Panc1 (cell line): ENCODE measurements at regions not wholly inside any gene's neighbourhood (a gene's known extent, or its start where the extent isn't known, plus 50 kb on each side); places are given as distances from the start of the nearest gene placed in this dataset.

ENCODE experiments used
- ATAC-seq: fragments of 200-7000 bp; cut with Tn5 transposase; 2 replicates; pipeline ENCODE4 v1.9.1; 2020; ENCODE audit warnings: mild to moderate bottlenecking, moderate library complexity
- BruUV-seq: library from RNA; stranded (reverse); fragments of 400-500 nt; replicated peaks from 2 replicates; lab custom pipeline; 2021; lab: Mats Ljungman, UMichigan
- CTCF ChIA-PET: fragments of 300-600 bp; sonication (Branson Sonifier 250); formaldehyde crosslinking; loops from one replicate; lab custom pipeline; 2022; ENCODE audit warnings: antibody characterized with exemption; lab: Charles Lee
- POLR2A ChIA-PET: fragments of 300-600 bp; sonication (Branson Sonifier 250); formaldehyde crosslinking; loops from one replicate; lab custom pipeline; 2022; ENCODE audit warnings: antibody characterized with exemption; lab: Charles Lee
- DNase-seq: peaks from one replicate; pipeline ENCODE4 v3.0.0-alpha.2; 2010; ENCODE audit warnings: low read depth, low spot score
- H3K27ac ChIP-seq: 2 replicates; pipeline ENCODE4 v1.5.1; 2011; ENCODE audit warnings: mild to moderate bottlenecking, low read length, inconsistent platforms
- H3K27me3 ChIP-seq: fragments of 200-500 bp; sonication (Bioruptor generic); 2 replicates; pipeline ENCODE4 v1.6.0; 2014; ENCODE audit warnings: low read length, inconsistent platforms; ENCODE audit not compliant: control insufficient read depth, insufficient read depth
- H3K36me3 ChIP-seq: fragments of 200-500 bp; sonication (Bioruptor generic); 2 replicates; pipeline ENCODE4 v1.5.1; 2014; ENCODE audit warnings: inconsistent platforms, mild to moderate bottlenecking, low read length, moderate library complexity; ENCODE audit not compliant: control insufficient read depth, insufficient read depth
- H3K4me1 ChIP-seq: 2 replicates; pipeline ENCODE4 v1.5.1; 2011; ENCODE audit warnings: inconsistent platforms, mild to moderate bottlenecking, low read length, moderate library complexity; ENCODE audit not compliant: control insufficient read depth, insufficient read depth
- H3K4me3 ChIP-seq, 2 experiments: 2 replicates each; pipeline ENCODE4 v1.5.1; 2011 to 2012; ENCODE audit warnings: low read depth in 2 of 2, low read length in 2 of 2, mild to moderate bottlenecking in 2 of 2, inconsistent platforms in 1 of 2, moderate library complexity in 1 of 2
- H3K9me3 ChIP-seq: fragments of 200-500 bp; sonication (Bioruptor generic); 2 replicates; pipeline ENCODE4 v1.5.1; 2014; ENCODE audit warnings: low read depth, mild to moderate bottlenecking, inconsistent platforms, low read length, moderate library complexity; ENCODE audit not compliant: control insufficient read depth, insufficient read depth
- CTCF ChIP-seq: fragments of 450-650 bp; IDR thresholded peaks from 2 replicates; pipeline ENCODE4 v1.5.1; 2017; ENCODE audit warnings: mild to moderate bottlenecking
- POLR2AphosphoS5 ChIP-seq: IDR thresholded peaks from 2 replicates; pipeline ENCODE4 v1.6.1; 2012; ENCODE audit warnings: mild to moderate bottlenecking, low read depth, low read length, moderate library complexity
- REST ChIP-seq, 2 experiments: IDR thresholded peaks; 2 replicates each; pipeline ENCODE4 v1.6.1; 2011 to 2012; ENCODE audit warnings: low read depth in 2 of 2, control low read depth in 1 of 2, low read length in 1 of 2, mild to moderate bottlenecking in 1 of 2, moderate library complexity in 1 of 2; ENCODE audit not compliant: insufficient read depth in 1 of 2
- SIN3A ChIP-seq: IDR thresholded peaks from 2 replicates; pipeline ENCODE4 v1.6.1; 2012; ENCODE audit warnings: low read depth, mild to moderate bottlenecking, low read length, moderate library complexity, borderline replicate concordance; ENCODE audit not compliant: insufficient read depth
- TCF7L2 ChIP-seq: IDR thresholded peaks from 2 replicates; pipeline ENCODE4 v1.6.1; 2011; ENCODE audit warnings: mild to moderate bottlenecking, low read depth, low read length, inconsistent platforms
- in situ Hi-C: cut with HindIII; loops from 2 replicates; pipeline ENCODE4 v1.10.0; 2016; ENCODE audit warnings: low sequenced_read_pairs, low pct_unique_long_range_greater_than_20kb
- intact Hi-C: fragments of 100-400 bp; cut with micrococcal nuclease; formaldehyde crosslinking; loops from one replicate; pipeline ENCODE4 v1.10.0; 2022; ENCODE audit not compliant: unreplicated experiment

- intact Hi-C loops: loop anchor here (10.0 kb wide), 1 partner anchor 246 kb away; no protein-coding TSS in a partner anchor
- no peak for DNase-seq
- Histone ChIP-seq H3K4me3 (no peak overlapping the region), H3K9me3 (no peaks in the 10 kb centered on the region), H3K27me3 (no peaks in the 10 kb centered on the region), H3K27ac (no peak overlapping the region), H3K4me1 (no peaks in the 10 kb centered on the region), H3K36me3 (no peaks in the 10 kb centered on the region)
- CTCF ChIA-PET: no interaction called here
- TF ChIP-seq TCF7L2 (no peak), SIN3A (no peak), POLR2AphosphoS5 (no peak), CTCF (no peak), REST (IDR thresholded peaks at IDR 0.05; ENCODE audit: insufficient read depth in 1 of 2, low read depth in 2 of 2, low read length in 1 of 2) (no peak)
- POLR2A ChIA-PET: no interaction called here
- no TSS peak for BruUV-seq
- in situ Hi-C loops: no loop called here
- ATAC-seq: no peak
These were observed 120.3 kb upstream of the VASH1 start for GRCh38 chr14:76640923-76641395.

- Histone ChIP-seq H3K9me3 (no peaks in the 10 kb centered on the region), H3K27me3 (no peaks in the 10 kb centered on the region), H3K27ac (no peak overlapping the region), H3K4me3 (no peak overlapping the region), H3K4me1 (no peaks in the 10 kb centered on the region), H3K36me3 (no peaks in the 10 kb centered on the region)
- TF ChIP-seq CTCF (no peak), SIN3A (no peak), POLR2AphosphoS5 (no peak), REST (IDR thresholded peaks at IDR 0.05; ENCODE audit: insufficient read depth in 1 of 2, low read depth in 2 of 2, low read length in 1 of 2) (no peak), TCF7L2 (no peak)
- in situ Hi-C loops (no loop called here), intact Hi-C loops (loop anchor here (10.0 kb wide), 1 partner anchor 247 kb away; no protein-coding TSS in a partner anchor)
- DNase-seq: no peak
- no peak for ATAC-seq
- CTCF ChIA-PET: no interaction called here
- no TSS peak for BruUV-seq
- POLR2A ChIA-PET: no interaction called here
These were observed 119.7 kb upstream of the VASH1 start for GRCh38 chr14:76641541-76641940.
